ENCODE measurements at regions not wholly inside any gene's neighbourhood (a gene's known extent, or its start where the extent isn't known, plus 50 kb on each side); places are given as distances from the start of the nearest gene placed in this dataset.
"Not testable (repeated sequence)": the region's sequence is repeated elsewhere in the genome, so short reads cannot be mapped to it uniquely, and the experiment has no call there.

GRCh38 chr15:31433091-31433490, 106.5 kb downstream of the KLF13 start:
- DNase-seq (ENCODE audit: low read depth), result no peak

- DNase-seq (ENCODE audit: low read depth), result no peak
These were observed 106.9 kb downstream of the KLF13 start for GRCh38 chr15:31433574-31433973.

- DNase-seq (ENCODE audit: low read depth), result no peak
These were observed 107.6 kb downstream of the KLF13 start for GRCh38 chr15:31434275-31434587.

- DNase-seq (ENCODE audit: low read depth), result peak; percentile 66
These were observed 108.1 kb downstream of the KLF13 start for GRCh38 chr15:31434588-31435260.

- peak; percentile 82 for DNase-seq (ENCODE audit: low read depth)
These were observed 108.8 kb downstream of the KLF13 start for GRCh38 chr15:31435261-31435911.

- DNase-seq (ENCODE audit: low read depth), result peak; percentile 19
These were observed 109.4 kb downstream of the KLF13 start for GRCh38 chr15:31435912-31436628.

GRCh38 chr15:31437686-31438085, 111.1 kb downstream of the KLF13 start:
- DNase-seq (ENCODE audit: low read depth), result peak; percentile 38

- no peak for DNase-seq (ENCODE audit: low read depth)
These were observed 112.1 kb downstream of the KLF13 start for GRCh38 chr15:31438601-31439265.

GRCh38 chr15:31439328-31439727, 112.7 kb downstream of the KLF13 start:
- DNase-seq (ENCODE audit: low read depth), result no peak

- not testable (repeated sequence) for DNase-seq (ENCODE audit: low read depth)
These were observed 113.6 kb downstream of the KLF13 start for GRCh38 chr15:31440216-31440615.

GRCh38 chr15:31440754-31441311, 114.2 kb downstream of the KLF13 start:
- DNase-seq (ENCODE audit: low read depth), result peak; percentile 32

- DNase-seq (ENCODE audit: low read depth), result no peak
These were observed 115.6 kb downstream of the KLF13 start for GRCh38 chr15:31442226-31442625.

GRCh38 chr15:31442699-31443111, 116.1 kb downstream of the KLF13 start:
- DNase-seq (ENCODE audit: low read depth), result no peak

- no peak for DNase-seq (ENCODE audit: low read depth)
These were observed 118.2 kb downstream of the KLF13 start for GRCh38 chr15:31444844-31445243.

- no peak for DNase-seq (ENCODE audit: low read depth)
These were observed 119.9 kb downstream of the KLF13 start for GRCh38 chr15:31446546-31446945.

GRCh38 chr15:31447931-31448634, 121.4 kb downstream of the KLF13 start:
- no peak for DNase-seq (ENCODE audit: low read depth)

- no peak for DNase-seq (ENCODE audit: low read depth)
These were observed 122.0 kb downstream of the KLF13 start for GRCh38 chr15:31448635-31448979.

- DNase-seq (ENCODE audit: low read depth), result no peak
These were observed 126.2 kb downstream of the KLF13 start for GRCh38 chr15:31452595-31453557.

GRCh38 chr15:31453558-31454318, 127.1 kb downstream of the KLF13 start:
- no peak for DNase-seq (ENCODE audit: low read depth)

GRCh38 chr15:31455499-31455898, 128.9 kb downstream of the KLF13 start:
- DNase-seq (ENCODE audit: low read depth), result no peak

Measured in stimulated activated CD4-positive, alpha-beta T cell treated with anti-CD3 and anti-CD28 coated beads, Interleukin-2, amount 100 ng/mL, for 4 hours (primary cell).